Calu3 (cell line): ENCODE measurements at regions not wholly inside any gene's neighbourhood (a gene's known extent, or its start where the extent isn't known, plus 50 kb on each side); places are given as distances from the start of the nearest gene placed in this dataset.

Experiments used
- BruUV-seq: library from RNA; stranded (reverse); fragments of 400-500 nt; replicated peaks from 2 replicates; lab custom pipeline; 2021; lab: Mats Ljungman, UMichigan
- CTCF ChIA-PET: fragments of 300-600 bp; sonication (Branson Sonifier 250); formaldehyde crosslinking; loops from one replicate; lab custom pipeline; 2022; ENCODE audit warnings: antibody characterized with exemption; lab: Charles Lee
- DNase-seq: peaks from one replicate; pipeline ENCODE4 v3.0.0; 2022
- H3K27ac Mint-ChIP-seq: one replicate; pipeline ENCODE4 v1.8.0; 2022; ENCODE audit warnings: mixed read lengths; ENCODE audit not compliant: unreplicated experiment
- H3K27me3 Mint-ChIP-seq: one replicate; pipeline ENCODE4 v1.8.0; 2022; ENCODE audit warnings: mixed read lengths; ENCODE audit not compliant: unreplicated experiment
- H3K36me3 Mint-ChIP-seq: one replicate; pipeline ENCODE4 v1.8.0; 2022; ENCODE audit warnings: mild to moderate bottlenecking, moderate library complexity, mixed read lengths; ENCODE audit not compliant: insufficient read depth, unreplicated experiment
- H3K4me1 Mint-ChIP-seq: one replicate; pipeline ENCODE4 v1.8.0; 2022; ENCODE audit warnings: mild to moderate bottlenecking, low read depth, mixed read lengths; ENCODE audit not compliant: unreplicated experiment
- H3K4me3 Mint-ChIP-seq: one replicate; pipeline ENCODE4 v1.8.0; 2022; ENCODE audit warnings: mild to moderate bottlenecking, low read depth, moderate library complexity, mixed read lengths; ENCODE audit not compliant: unreplicated experiment
- H3K9me3 Mint-ChIP-seq: one replicate; pipeline ENCODE4 v1.8.0; 2022; ENCODE audit warnings: low read depth, mixed read lengths; ENCODE audit not compliant: unreplicated experiment
- CTCF ChIP-seq: fragments of 200-600 bp; IDR thresholded peaks from one replicate; pipeline ENCODE4 v1.8.0; 2022; ENCODE audit warnings: antibody characterized with exemption; ENCODE audit not compliant: unreplicated experiment
- intact Hi-C: fragments of 100-400 bp; cut with micrococcal nuclease; formaldehyde crosslinking; loops from one replicate; pipeline ENCODE4 v1.10.0; 2022; ENCODE audit not compliant: unreplicated experiment

- DNase-seq, result no peak
- CTCF ChIA-PET, result no interaction called here
- peak overlapping the region; percentile 58 for H3K27ac Mint-ChIP-seq
These were observed 147.2 kb upstream of the DIPK2B start for GRCh38 chrX:45347877-45348276.

GRCh38 chrX:45344594-45344993 is 143.9 kb upstream of the DIPK2B start:
- intact Hi-C loops, result no loop called here
- Mint-ChIP-seq H3K4me1 (peaks cover 13% of the 10 kb centered on the region), H3K4me3 (no peak overlapping the region), H3K27ac (no peak overlapping the region), H3K9me3 (peaks cover 3% of the 10 kb centered on the region), H3K36me3 (no peaks in the 10 kb centered on the region), H3K27me3 (no peaks in the 10 kb centered on the region)
- DNase-seq, result no peak
- no TSS peak for BruUV-seq
- no peak for TF ChIP-seq CTCF
- CTCF ChIA-PET, result interaction anchor here (0.6 kb wide), 1 partner anchor 126 kb away, joined by 3 read pairs; no protein-coding TSS in a partner anchor

More at GRCh38 chrX:45347877-45348276, 147.2 kb upstream of the DIPK2B start:
- Mint-ChIP-seq H3K36me3 (no peaks in the 10 kb centered on the region), H3K4me3 (no peak overlapping the region), H3K4me1 (peaks cover 26% of the 10 kb centered on the region), H3K27me3 (no peaks in the 10 kb centered on the region), H3K9me3 (peaks cover 2% of the 10 kb centered on the region)
- BruUV-seq, result no TSS peak
- intact Hi-C loops, result no loop called here
- no peak for TF ChIP-seq CTCF

- BruUV-seq, result no TSS peak
- CTCF ChIA-PET, result no interaction called here
- no peak for DNase-seq
- no peaks in the 10 kb centered on the region for H3K36me3 Mint-ChIP-seq
- H3K4me1 Mint-ChIP-seq, result peaks cover 3% of the 10 kb centered on the region
- H3K27ac Mint-ChIP-seq, result no peak overlapping the region
- no peaks in the 10 kb centered on the region for H3K9me3 Mint-ChIP-seq
- H3K27me3 Mint-ChIP-seq, result no peaks in the 10 kb centered on the region
- intact Hi-C loops, result loop anchor here (10.0 kb wide), 1 partner anchor 1076 kb away; no protein-coding TSS in a partner anchor
- no peak for TF ChIP-seq CTCF
- no peak overlapping the region for H3K4me3 Mint-ChIP-seq
These were observed 128.5 kb upstream of the DIPK2B start for GRCh38 chrX:45329217-45329616.

GRCh38 chrX:45324941-45325340 is 124.3 kb upstream of the DIPK2B start:
- DNase-seq, result no peak
- Mint-ChIP-seq H3K27ac (no peak overlapping the region), H3K27me3 (no peaks in the 10 kb centered on the region), H3K4me3 (no peak overlapping the region), H3K36me3 (no peaks in the 10 kb centered on the region), H3K9me3 (no peaks in the 10 kb centered on the region), H3K4me1 (peaks cover 15% of the 10 kb centered on the region)
- intact Hi-C loops, result loop anchor here (10.0 kb wide), 1 partner anchor 1080 kb away; no protein-coding TSS in a partner anchor
- no TSS peak for BruUV-seq
- CTCF ChIA-PET, result interaction anchor here (1.2 kb wide), 1 partner anchor 191 kb away, joined by 3 read pairs; no protein-coding TSS in a partner anchor
- no peak for TF ChIP-seq CTCF
